GM19043 (cell line): ENCODE measurements at regions not wholly inside any gene's neighbourhood (a gene's known extent, or its start where the extent isn't known, plus 50 kb on each side); places are given as distances from the start of the nearest gene placed in this dataset.
A peak's percentile ranks its signal among the peaks of the same experiment; 100 is the strongest.
"Not testable (repeated sequence)": the region's sequence is repeated elsewhere in the genome, so short reads cannot be mapped to it uniquely, and the experiment has no call there.

ENCODE experiments used
- ATAC-seq: cut with Tn5 transposase; IDR thresholded peaks from one replicate; pipeline ENCODE4 v1.9.1; 2021; ENCODE audit warnings: low read depth; ENCODE audit not compliant: unreplicated experiment

- no peak for ATAC-seq
These were observed 575.6 kb downstream of the EBF1 start for GRCh38 chr5:158524070-158524469.

- ATAC-seq: no peak
These were observed 576.9 kb downstream of the EBF1 start for GRCh38 chr5:158522776-158523175.

- ATAC-seq: no peak
These were observed 577.7 kb downstream of the EBF1 start for GRCh38 chr5:158521995-158522394.

- ATAC-seq: no peak
These were observed 580.2 kb downstream of the EBF1 start for GRCh38 chr5:158519433-158520021.

- ATAC-seq: no peak
These were observed 583.2 kb downstream of the EBF1 start for GRCh38 chr5:158516521-158516920.

GRCh38 chr5:158514986-158515359 is 584.7 kb downstream of the EBF1 start:
- ATAC-seq: no peak

- ATAC-seq: no peak
These were observed 585.3 kb downstream of the EBF1 start for GRCh38 chr5:158514319-158514985.

GRCh38 chr5:158513490-158514318 is 586.0 kb downstream of the EBF1 start:
- ATAC-seq: no peak

- peak; percentile 96 for ATAC-seq
These were observed 588.3 kb downstream of the EBF1 start for GRCh38 chr5:158511454-158511853.

- ATAC-seq: no peak
These were observed 589.2 kb downstream of the EBF1 start for GRCh38 chr5:158510479-158510878.

GRCh38 chr5:158506648-158507047 is 593.1 kb downstream of the EBF1 start:
- no peak for ATAC-seq

- ATAC-seq: no peak
These were observed 597.0 kb downstream of the EBF1 start for GRCh38 chr5:158502686-158503085.

- ATAC-seq: no peak
These were observed 599.8 kb downstream of the EBF1 start for GRCh38 chr5:158499892-158500418.

GRCh38 chr5:158499075-158499891 is 600.4 kb downstream of the EBF1 start:
- no peak for ATAC-seq

- no peak for ATAC-seq
These were observed 603.1 kb downstream of the EBF1 start for GRCh38 chr5:158496624-158497023.

GRCh38 chr5:158494541-158494940 is 605.2 kb downstream of the EBF1 start:
- ATAC-seq: no peak

- not testable (repeated sequence) for ATAC-seq
These were observed 605.7 kb downstream of the EBF1 start for GRCh38 chr5:158494044-158494443.

- ATAC-seq: no peak
These were observed 606.9 kb downstream of the EBF1 start for GRCh38 chr5:158492841-158493242.

- no peak for ATAC-seq
These were observed 607.6 kb downstream of the EBF1 start for GRCh38 chr5:158492136-158492535.

GRCh38 chr5:158487664-158488063 is 612.1 kb downstream of the EBF1 start:
- no peak for ATAC-seq

GRCh38 chr5:158487156-158487555 is 612.6 kb downstream of the EBF1 start:
- no peak for ATAC-seq
